RCC 7860 (cell line): ENCODE measurements at regions not wholly inside any gene's neighbourhood (a gene's known extent, or its start where the extent isn't known, plus 50 kb on each side); places are given as distances from the start of the nearest gene placed in this dataset.

Source experiments
- DNase-seq: peaks from one replicate; pipeline ENCODE4 v3.0.0-alpha.2; 2015; ENCODE audit warnings: low spot score
- FAIRE-seq: peaks from 2 replicates; lab custom pipeline; 2012; peaks lifted over from hg19 to GRCh38; lab: Jason Lieb, UNC

DNA sequence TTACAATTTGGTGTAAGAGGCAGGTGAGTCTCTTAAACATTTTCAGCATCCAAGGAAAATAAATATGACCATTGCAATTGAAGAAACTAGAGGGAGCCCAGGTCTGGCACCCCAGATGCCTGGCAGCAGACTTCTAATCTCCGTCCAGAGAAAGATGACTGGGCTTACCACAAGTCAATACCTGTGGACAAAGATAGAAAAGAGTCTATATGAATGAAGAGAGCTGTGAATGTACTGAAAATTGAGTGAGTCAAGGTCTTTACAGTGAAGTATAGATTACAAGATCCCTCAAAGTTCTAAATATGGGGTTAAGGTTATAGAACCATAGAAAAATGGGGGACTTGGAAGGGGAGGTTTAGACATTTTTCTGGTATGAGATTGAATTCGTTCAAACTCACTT, 827.4 kb upstream of the NR2F2 start:
- FAIRE-seq (no peak), DNase-seq (no peak)

DNA sequence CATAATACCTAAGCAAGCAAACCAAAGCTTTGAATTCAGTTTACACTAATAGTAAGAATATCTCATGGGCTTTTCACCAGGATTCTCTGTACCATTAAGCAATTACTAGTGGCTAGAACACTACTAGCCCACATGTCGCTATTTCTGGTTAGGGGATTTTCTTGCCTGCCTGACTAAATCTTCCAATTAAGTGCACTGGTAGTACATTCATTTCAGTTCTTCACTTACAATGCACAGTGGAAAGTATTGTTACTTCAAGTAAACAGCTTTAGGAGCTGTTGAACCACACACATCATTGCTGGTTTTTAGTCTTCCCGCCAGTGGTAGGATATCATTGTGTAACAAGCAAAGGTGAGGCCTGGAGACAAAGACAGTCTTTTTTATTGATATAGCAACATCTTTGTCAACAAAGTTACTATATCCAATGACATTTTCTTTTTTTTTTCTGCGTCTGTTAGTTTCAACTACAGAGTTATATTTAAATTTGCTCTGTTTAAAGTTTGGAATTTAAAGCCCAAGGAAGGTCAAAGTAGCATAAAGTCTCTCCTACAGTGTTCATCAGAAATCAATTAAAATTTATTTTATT, 826.8 kb upstream of the NR2F2 start:
- DNase-seq (no peak), FAIRE-seq (no peak)

GRCh38 chr15:95511671-95512070, 818.8 kb upstream of the NR2F2 start:
- DNase-seq (no peak), FAIRE-seq (no peak)

GRCh38 chr15:95512906-95513305, 817.6 kb upstream of the NR2F2 start:
- no peak for DNase-seq
- FAIRE-seq: peak; percentile 52

DNA sequence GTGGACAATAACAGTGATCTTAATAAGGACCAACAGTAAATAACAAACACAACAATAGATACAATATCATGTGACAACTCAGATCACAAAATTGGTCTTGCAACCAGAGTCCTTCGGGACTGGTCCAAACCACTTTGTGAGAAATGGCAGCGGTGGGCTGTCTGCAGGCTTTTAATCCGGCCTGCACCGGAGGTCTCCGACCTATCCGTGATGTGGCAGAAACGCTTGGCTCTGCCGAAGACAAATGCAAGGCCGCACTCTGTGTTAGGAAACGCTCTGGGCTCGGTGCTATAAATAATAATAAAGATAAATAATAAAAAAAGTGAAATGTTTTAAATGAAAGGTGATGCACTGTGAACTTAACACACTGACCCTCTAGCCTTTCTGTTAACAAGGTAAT, 810.6 kb upstream of the NR2F2 start:
- FAIRE-seq (no peak), DNase-seq (no peak)

GRCh38 chr15:95520511-95520910, 810.0 kb upstream of the NR2F2 start:
- FAIRE-seq (no peak), DNase-seq (no peak)

- no peak for DNase-seq
- FAIRE-seq: no peak
Measured at GRCh38 chr15:95520922-95521321, 809.6 kb upstream of the NR2F2 start.

DNA sequence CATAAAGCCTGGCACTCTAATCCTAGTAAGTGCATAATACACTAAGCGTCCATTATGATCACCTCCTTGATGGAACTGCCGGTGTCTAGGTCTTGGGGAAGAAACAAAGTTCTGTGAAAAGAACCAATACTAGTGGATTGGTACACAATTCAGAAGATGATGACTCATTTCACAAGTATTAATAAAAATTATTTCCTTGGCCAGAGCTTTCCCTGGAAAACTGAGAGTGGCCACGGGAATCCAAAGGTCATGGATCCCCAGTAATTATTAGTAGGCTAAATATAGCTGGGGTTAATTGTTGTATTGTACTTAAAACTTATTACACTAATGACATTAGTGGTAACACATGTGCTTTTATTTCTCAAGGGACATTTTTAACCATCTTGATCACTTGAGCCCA, 808.0 kb upstream of the NR2F2 start:
- FAIRE-seq (no peak), DNase-seq (no peak)

GRCh38 chr15:95528920-95529319, 801.6 kb upstream of the NR2F2 start:
- FAIRE-seq (no peak), DNase-seq (no peak)

GRCh38 chr15:95536638-95537037, 793.9 kb upstream of the NR2F2 start:
- DNase-seq (no peak), FAIRE-seq (no peak)

DNA sequence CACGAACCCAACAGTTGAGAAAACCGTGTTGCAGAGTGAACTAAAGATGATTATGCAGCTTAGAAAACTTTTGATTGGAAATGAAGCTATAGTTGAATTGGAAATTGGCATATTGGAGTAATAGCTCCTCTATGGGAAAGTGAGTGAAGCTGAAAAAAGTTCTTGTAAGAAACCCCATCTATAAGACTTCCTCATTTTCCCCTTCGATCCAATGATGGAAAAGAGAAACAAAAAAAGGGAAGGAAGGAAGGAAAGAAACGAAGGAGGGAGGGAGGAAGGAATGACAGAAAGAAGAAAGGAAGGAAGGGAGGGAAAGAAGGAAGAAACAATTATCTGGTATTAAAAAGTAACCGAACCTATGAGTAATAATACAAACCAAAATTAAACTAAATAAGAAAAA, 791.8 kb upstream of the NR2F2 start:
- DNase-seq (no peak), FAIRE-seq (no peak)

- no peak for DNase-seq
- no peak for FAIRE-seq
Measured at GRCh38 chr15:95541301-95541700, 789.2 kb upstream of the NR2F2 start.

DNA sequence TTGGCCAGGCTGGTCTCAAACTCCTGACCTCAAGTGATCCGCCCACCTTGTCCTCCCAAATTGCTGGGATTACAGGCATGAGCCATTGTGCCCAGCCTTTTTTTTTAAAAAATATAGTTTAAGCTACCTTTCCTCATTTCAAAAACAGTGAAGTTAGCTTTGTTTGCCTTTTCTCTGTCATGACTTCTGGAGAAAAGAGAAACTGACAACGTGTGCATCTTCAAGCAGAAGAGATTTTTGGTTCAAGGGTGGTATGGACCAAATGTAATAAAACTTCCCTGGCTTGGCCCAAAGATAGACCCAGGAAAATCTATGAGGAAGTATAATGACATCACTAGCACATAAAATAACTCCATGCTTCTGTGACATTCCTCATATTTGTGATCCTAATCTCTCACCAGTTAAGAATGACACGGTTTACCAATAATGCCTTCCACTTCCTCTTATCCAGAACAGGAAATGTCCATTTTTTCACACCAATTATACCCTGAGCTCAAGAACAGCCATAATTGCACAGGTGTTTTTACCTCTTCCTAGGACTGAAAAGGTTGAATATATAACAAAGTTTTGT, 781.2 kb upstream of the NR2F2 start:
- FAIRE-seq: no peak
- DNase-seq: no peak

DNA sequence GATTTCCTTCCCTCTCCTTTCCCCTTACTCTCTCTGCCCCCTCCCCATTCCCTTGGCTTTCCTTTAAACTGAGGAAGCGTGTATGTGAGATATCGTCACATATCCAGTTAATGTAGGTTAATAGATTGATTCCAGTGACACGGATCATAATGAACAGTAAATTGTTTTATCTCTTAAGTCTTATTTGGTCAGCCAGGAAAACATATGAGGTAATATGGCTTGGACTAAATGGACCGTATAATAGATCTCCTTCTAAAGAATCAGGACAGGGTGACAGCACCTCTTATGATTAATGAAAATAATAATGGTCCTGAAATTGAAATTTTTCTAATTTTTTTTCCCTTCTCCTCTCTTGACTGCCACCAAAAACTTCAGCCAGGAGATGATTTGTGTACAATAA, 779.8 kb upstream of the NR2F2 start:
- FAIRE-seq: no peak
- DNase-seq: no peak

DNA sequence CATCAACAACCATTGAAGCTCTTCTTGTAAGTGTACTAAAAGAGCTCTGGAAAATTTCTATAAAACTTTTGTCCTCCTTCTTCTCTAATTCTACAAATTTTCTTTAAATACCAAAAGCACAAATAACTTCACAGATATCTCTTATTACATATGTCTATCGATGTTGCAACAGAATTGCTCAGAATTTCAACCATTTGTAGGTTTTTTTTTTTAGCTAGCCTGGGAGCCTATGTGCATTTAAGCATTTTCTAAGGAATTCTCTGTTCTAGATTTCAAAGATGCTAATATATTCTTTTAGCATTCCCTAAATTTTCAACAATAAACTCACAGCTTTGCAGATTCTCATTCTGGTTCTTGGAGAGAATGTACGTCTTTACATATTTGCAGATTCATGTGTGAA, 774.3 kb upstream of the NR2F2 start:
- no peak for FAIRE-seq
- no peak for DNase-seq

- DNase-seq (no peak), FAIRE-seq (no peak)
Measured at GRCh38 chr15:95556866-95557225, 773.7 kb upstream of the NR2F2 start.

GRCh38 chr15:95557226-95558046, 773.1 kb upstream of the NR2F2 start:
- DNase-seq (peak; percentile 86), FAIRE-seq (peak; percentile 95)

- FAIRE-seq: peak; percentile 55
- peak; percentile 33 for DNase-seq
Measured at GRCh38 chr15:95558131-95558530, 772.4 kb upstream of the NR2F2 start.

DNA sequence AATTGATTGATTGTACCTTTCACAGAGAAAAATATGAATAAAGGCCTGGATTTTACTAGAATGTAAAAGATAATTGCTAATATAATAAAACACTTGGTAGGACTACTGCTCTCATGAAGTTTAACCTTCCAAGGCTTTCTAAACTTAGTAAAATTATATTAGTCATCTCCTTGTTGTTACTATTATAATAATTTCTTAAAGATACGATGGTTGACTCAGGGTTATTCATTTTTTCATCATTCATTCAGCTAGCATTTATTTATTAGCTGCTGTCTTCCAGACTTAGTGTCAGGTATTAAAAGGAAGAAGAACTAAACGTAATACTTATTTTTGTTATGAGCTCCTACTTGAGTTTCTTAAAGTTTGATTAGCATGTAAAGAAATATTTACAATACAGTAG, 771.6 kb upstream of the NR2F2 start:
- DNase-seq (no peak), FAIRE-seq (no peak)

GRCh38 chr15:95559875-95560394, 770.6 kb upstream of the NR2F2 start:
- DNase-seq: peak; percentile 89
- FAIRE-seq: peak; percentile 89

DNA sequence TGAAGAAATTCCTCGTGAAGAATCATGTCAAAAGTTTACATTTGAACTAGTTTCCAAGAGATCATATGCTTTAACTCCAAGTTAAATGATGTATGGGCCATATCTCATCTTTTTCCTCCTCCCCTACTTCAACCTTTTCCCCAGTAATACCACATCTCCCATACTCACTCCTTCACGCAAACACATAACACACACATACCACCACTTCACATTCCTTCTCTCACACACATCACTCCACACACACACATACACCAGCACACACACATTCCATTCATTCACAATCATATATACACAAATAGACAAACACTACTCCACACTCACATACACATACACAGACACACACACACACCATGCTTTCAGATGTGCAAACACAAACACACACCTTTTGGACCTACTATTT, 769.0 kb upstream of the NR2F2 start:
- DNase-seq: no peak

GRCh38 chr15:95563634-95564033, 766.9 kb upstream of the NR2F2 start:
- DNase-seq (no peak), FAIRE-seq (no peak)

More for the DNA sequence above, 769.0 kb upstream of the NR2F2 start:
- FAIRE-seq: no peak
